GM21390 (cell line): ENCODE measurements at regions not wholly inside any gene's neighbourhood (a gene's known extent, or its start where the extent isn't known, plus 50 kb on each side); places are given as distances from the start of the nearest gene placed in this dataset.
"Not testable (repeated sequence)": the region's sequence is repeated elsewhere in the genome, so short reads cannot be mapped to it uniquely, and the experiment has no call there.

Source experiments
- ATAC-seq: cut with Tn5 transposase; IDR thresholded peaks from one replicate; pipeline ENCODE4 v1.9.1; 2021; ENCODE audit not compliant: unreplicated experiment

DNA sequence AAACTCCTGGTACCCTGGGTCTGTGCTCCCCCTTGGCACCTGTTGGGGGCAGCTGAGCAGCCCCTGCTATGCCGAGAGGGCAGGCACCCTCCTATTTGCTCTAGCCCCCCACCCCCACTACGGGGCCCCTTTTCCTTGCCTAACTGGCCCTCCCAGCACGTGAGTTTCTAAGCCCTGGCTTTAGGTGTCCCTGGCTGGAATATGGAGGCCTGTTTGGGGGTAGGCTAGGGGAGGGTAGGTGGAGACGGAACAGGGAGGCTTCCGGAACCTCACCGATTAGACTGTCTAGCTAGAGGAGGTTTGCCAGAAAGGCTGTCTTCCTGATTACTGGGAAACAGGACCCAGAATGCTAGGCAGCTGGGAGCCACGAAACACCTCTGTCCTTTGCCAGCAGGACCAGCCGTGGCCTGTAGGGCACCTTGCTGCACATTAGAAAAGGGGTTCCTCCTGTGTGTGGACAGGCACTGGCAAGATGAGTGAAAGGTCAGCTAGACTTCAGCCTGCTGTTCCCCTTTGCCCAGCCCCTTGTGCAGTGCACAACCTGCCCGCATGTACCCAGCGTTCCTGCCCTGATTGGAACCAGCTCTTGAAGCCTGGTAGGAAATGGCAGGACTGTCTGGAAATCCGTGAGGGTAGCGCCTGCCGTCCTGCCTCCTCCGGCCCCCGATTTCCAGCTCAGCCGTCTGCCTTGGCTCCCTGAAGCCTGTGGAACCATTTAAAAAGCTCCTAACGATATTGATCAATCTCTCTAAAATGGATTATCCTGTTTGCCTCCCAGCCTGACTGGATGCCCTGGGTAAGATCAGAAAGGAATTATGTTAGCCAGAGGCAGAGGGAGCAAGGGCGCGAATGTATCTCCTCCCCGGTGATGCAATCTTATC, 83.4 kb upstream of the GSE1 start:
- ATAC-seq: no peak

DNA sequence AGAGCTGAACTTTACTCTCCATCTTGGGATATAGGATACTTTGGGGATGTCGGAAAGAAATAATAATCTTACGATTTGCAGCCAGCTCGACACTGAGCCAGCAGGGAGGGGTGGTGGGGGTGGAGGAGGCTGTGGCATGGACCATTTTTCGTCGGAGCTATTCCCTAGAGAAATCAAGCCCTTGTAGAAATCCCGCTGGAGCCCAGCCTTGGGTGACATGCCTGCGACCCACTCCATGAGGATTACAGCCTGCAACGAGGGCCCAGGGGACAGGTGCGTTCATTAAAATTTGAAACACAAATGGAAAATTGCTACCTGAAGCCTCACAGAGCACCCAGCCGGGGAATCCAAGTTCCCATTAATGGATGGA, 82.8 kb upstream of the GSE1 start:
- ATAC-seq: no peak

GRCh38 chr16:85531516-85531915, 81.6 kb upstream of the GSE1 start:
- no peak for ATAC-seq

DNA sequence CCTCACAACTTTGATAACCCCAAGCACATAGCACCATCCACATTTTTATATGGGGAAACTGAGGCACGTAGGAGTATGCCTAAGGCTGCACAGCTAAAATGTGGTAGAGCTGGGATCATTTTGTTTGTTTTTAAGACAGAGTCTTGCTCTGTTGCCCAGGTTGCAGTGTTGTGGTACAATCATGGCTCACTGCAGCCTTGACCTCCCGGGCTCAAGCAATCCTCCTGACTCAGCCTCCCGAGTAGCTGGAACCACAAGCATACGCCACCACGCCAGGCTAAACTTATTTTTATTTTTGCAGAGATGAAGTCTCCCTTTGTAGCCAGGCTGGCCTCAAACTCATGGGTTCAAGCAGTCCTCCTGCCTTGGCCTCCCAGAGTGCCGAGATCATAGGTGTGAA, 81.0 kb upstream of the GSE1 start:
- no peak for ATAC-seq

DNA sequence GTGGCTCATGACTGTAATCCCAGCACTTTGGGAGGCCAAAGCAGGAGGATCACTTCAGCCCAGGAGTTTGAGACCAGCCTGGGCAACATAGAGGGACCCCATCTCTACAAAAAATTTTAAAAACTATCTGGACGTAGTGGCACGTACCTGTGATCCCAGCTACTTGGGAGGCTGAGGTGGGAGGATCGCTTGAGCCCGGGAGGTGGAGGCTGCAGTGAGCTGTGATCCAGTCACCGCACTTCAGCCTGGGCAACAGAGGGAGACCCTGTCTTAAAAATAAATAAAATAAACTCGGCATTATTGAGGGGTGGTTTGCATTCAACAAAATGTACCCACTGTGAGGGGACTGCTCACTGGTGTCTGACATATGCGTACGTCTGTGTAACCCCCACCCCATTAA, 79.5 kb upstream of the GSE1 start:
- not testable (repeated sequence) for ATAC-seq

GRCh38 chr16:85534536-85535351, 78.4 kb upstream of the GSE1 start:
- ATAC-seq: no peak

GRCh38 chr16:85535352-85536072, 77.6 kb upstream of the GSE1 start:
- no peak for ATAC-seq

DNA sequence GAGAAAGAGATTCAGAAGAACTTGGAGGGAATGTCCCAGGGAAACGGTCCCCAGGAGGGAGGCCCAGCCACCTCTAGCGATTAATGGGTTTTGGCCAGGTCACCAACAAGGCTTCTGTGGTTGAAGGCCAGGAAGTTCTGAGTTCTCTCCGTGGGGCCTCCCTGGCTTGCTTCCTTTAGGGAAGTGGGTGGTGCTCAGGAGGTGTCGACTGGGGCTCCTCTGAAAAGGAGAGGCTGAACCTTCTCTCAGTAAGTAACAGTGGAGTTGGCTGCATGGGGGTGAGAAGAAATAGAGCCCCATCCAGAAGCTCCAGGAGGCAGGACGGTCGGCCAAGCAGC, 77.1 kb upstream of the GSE1 start:
- ATAC-seq: no peak

DNA sequence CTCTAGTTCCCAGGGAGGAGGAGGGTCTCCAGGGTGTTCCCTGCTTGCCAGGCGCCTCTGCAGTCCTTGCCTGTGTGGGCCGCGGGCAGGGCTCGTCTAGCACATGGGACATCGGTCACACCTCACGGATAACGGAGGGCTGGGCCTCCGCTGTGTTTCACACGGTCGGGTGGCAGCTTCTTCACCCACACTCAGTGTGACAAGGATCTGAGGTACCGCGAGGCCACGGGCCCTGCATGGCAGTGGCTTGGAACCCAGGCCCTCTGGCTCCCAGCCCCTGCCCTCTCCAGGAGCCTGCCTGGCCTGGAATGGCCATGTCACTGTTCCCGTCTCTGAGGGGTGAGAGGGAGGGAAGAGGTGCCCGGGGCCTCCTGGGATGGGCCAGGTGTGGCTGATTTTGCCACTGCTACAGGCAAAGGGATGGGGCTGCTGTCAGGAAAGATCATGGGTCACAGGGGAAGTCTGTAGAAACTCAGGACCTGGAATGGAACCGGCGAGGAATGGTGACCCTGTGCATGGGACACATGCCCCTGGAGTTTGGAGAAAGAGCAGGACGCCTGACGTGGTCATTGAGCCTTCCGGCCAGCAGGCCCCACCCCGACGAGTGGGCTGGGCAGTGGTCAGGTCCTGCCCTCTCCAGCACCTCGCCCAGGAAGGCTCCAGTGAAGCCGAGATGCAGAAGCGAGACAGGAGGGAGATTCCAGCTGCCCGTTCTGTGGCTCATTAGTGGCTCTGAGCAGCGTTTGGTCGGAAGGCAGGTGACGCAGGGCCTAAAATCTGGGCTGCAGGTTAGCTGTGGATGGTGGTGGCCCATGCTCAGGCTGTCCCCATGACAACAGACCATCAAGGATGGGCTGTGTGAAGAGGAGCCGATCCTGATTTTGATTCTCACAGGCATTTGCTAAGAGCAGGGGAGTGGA, 76.5 kb upstream of the GSE1 start:
- no peak for ATAC-seq

DNA sequence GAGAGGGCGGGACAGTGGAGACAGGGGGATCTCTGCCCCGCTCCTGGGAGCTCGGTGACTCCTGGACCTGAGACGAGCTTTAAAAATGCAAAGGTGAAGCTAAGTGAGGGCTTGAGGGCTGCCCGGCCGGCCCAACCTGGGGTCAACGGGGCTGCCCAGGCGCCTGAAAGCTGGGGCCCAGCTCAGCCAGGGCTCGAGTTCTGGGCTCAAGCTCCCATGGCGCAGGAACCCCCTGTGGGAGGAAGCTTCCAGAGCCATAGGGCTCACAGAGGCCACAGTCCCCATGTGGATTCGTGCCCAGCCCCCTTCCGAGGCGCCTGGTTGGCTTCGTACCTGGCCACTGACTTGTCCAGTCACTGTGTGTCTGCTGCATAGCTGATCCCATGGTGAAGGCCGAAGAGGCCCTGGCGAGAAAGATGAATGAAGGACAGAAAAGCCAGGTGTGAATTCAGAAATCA, 75.8 kb upstream of the GSE1 start:
- ATAC-seq: no peak

DNA sequence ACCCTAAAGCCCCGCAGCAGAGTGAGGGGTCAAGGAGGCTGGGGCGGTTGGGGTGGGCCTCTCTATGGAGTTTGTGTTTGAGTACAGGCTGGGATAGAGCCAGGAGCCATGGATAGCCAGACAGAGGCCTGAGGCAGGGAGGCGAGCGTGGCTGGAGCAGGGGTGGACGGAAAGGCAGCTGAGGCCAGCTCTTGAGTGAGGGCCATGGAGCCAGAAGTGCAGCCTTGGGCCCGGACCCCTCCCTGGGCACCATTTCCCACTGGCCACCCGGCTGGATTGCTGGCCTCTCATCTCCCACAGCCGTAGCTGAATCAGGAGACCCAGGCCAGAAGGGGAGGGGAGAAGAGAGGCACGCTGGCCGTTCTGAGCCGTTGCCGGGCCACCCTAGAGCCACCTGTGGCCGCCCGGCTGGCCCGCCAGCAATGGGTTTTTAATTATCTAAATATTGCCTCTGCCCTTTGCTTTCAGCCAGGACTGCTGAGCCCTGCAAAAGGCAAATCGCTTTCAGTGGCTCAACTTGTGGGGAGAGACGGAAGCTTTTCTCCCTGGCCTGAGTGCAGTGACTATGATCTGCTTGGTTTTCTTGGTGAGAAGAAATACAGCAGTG, 75.2 kb upstream of the GSE1 start:
- ATAC-seq: no peak

DNA sequence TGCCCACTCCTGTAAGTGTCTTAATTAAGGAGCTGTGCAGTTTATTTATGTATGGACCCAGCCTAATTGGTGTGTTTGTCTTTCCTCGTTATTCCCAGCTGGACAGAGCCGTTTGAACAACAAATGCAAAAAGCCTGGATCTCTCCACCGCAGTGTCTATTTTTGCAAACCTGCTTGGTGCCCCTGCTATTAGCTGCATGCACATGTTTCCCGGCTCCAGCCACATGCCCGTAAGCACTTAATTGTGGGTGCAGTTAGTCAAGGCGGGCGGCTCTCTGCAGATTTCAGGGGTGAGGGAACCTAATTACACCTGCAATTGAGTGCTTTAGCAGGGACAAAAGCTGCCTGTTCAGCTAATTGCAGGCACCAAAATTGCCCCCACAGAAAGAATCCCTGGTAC, 74.0 kb upstream of the GSE1 start:
- ATAC-seq: no peak

DNA sequence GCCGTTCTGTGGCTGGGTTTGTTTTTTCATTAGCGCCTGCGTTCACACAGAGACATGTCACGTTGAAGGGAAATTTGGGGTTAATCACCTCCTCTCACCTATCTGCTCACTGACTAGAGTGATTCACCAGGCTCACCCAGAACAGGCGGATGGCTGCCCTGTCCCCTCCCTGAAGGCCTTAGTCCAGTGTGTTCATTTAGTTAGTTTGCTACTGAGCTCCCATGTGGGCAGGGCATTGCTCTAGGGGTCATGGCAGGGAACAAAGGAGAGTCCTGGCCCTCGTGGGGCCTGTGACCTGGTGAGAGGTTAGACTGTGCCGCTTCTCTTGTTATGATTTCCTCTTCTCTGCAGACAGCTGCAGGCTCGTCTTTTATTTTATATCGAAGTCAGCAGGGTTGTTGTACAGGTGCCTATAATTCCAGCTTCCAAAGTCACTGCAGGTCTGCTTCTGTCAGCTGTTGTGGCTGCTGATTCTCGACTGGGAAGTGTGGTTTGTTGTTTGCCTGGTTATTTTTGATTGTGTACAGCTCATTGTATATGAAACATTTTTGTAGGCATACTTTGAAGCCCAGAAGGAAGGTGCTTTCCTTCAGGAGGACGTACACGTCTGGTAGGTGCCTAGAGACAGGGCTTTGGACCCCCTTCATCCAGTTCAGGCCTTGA, 73.4 kb upstream of the GSE1 start:
- no peak for ATAC-seq

DNA sequence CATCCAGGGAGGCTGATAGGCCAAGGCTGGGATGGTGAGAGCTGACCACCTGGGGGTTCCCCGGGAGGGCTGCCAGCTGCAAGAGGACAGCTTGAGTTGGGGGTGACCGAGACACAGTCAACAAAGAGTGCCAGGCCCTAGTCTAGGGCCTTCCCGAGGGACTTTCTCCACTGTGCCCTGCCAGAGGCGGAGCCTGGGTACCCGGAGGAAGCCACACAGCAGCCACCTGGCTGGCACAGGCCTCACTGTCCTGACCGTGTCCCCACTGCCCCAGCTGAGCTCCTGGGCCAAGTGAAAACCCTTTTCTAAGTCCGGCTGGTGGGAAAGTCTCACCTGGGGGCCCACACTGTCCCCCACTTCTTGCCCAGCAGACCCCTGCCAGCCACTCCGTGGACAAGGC, 71.9 kb upstream of the GSE1 start:
- no peak for ATAC-seq

DNA sequence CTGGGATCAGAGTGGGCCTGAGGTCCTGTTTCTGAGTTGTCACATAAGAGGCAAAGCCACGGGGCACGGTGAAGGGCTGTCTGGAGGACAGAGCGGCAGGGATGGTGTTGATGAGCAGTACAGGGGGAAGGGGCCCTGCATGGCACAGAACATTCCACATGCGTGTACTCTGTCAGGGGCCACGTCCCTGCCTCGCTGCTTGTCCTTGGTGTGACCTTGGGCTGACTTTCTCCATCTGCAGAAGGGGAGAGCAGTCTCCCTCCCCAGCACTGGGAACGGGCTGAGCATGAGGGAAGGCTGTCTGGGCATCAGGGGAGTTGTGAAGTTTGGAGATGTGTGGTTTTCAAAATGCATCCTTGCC, 71.5 kb upstream of the GSE1 start:
- ATAC-seq: no peak

- ATAC-seq: no peak
These were observed 70.9 kb upstream of the GSE1 start for GRCh38 chr16:85541980-85542900.

- no peak for ATAC-seq
These were observed 69.6 kb upstream of the GSE1 start for GRCh38 chr16:85543536-85543935.

DNA sequence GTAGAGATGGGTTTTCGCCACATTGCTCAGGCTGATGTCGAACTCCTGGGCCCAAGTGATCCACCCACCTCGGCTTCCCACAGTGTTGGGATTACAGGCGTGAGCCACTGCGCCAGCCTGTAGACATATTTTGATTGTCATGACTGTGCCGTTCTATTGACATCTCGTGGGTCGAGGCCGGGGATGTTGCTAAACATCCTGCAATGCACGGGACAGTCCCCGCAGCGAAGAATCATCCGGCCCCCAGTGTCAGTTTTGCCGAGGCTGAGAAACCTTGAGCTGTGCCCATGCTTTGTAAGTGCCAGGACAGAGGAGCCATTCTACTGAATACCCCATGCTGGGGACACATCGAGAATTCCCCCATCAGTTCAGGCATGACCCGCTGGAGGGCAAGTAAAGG, 69.1 kb upstream of the GSE1 start:
- ATAC-seq: no peak

DNA sequence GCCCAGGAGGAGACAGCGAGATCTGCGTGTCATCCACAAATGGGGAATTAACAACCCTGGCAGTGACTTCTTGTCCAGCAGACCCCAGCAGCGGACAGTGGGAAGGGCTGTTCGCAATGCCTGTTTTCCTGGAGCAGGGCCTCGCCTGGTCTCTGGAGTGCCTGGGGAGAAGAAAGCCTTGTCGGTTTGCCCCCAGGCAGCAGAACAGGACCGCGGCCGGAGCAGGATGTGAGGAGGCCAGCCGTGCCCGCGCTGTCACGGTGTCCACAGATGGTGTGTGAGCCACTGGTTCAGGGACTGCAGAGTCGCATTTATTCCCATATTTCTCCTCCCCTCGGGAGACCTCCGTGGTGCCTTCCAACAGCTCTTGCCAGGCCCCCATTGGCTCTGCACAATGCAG, 68.5 kb upstream of the GSE1 start:
- no peak for ATAC-seq
